ENCODE measurements at regions not wholly inside any gene's neighbourhood (a gene's known extent, or its start where the extent isn't known, plus 50 kb on each side); places are given as distances from the start of the nearest gene placed in this dataset.

DNA sequence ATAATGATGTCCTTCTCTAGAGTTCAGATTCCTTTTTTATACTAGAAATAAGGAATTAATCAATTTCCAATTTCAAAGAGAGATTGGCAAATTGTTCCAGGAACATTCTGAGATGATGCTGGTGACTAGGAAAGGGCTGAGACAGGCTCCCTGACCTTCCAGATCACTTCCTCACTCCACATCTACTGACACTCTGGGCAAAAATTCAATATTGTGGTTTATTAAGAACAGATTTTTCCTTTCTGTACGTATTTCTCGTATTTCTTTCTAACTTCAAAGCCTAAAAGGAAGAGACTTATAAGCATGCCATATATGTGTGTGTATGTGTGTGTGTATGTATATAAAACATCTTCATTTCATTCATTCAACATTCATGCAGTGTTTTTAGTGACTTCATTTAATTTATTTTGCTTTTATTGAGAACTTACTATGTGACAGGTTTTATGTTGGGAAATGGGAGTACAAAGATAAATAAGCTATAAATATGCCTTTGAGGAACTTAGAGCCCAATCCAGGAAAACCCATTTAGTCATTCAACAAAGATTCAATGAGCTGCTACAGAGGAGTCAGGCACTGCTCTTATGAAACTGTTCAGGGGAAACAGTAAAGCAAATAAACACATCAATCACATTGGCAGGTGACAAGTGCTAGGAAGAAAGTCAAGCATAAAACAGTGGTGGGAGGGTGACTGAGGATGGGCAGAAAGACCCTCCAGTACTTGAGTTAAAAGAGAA is 137.9 kb downstream of the RDH14 start:
- DNase-seq = no peak

DNA sequence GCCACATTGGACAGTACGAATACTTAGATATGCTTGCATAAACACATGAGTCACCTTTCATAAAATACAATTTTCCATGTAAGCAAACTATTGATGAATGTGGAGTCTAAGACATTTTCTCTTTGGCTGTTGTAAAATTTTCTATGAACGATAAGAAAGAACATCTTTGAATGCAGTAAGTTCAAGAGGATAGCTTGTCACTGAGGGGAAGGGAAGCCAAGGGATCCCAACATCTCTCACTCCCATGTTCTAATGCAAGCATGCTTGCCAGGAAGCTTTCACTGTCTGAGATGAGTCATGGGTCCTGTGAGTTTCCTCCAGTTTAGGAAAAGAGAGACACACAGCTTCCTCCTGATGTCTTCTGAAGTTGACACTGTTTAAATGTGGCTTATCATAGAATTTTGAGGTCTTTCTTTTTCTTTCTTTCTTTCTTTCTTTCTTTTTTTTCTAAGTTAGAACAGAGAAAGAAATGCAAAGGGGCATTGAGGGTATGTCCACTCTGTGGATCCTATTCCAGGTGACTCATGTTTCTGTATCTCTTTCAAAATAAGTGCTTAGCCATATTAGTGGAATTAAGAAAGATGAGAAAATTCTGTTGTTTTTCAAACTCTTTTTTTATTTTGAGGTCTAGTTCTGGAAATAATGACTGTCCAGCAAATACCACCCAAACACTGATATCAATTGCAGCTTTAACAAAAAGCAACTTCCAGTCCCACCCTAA is 146.6 kb downstream of the RDH14 start:
- DNase-seq = no peak

DNA sequence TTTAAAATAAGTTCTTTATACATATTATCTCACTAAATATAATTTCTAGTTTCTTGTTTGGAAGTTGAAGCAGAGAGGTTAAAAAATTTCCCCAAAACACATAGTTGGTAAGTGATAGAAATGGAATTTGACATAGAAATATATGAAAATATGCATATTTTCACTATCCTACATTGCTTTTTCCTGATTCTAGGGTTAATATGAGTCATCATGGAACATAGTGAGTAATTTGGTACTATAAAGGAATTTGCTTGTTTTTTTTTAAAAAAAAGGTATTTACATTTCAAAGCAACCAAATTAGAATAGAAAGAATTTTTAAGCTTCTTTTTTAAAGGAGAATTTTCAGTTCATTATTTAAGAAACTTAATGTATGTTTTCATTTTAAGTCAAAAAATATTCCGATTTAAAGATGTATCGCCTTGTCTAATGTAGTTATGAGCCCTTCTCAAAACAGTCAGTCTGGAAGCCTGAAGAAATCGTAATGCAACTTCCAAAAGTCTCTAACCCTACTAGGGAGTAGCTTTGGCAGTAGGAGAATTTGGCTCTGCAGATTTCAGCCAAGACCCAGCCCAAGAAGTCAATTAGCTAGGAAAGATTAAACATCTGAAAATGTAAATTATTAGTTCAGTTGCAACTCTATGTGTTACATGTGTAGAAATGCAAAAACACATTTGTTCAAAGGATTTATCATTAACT is 147.3 kb downstream of the RDH14 start:
- DNase-seq = no peak

DNA sequence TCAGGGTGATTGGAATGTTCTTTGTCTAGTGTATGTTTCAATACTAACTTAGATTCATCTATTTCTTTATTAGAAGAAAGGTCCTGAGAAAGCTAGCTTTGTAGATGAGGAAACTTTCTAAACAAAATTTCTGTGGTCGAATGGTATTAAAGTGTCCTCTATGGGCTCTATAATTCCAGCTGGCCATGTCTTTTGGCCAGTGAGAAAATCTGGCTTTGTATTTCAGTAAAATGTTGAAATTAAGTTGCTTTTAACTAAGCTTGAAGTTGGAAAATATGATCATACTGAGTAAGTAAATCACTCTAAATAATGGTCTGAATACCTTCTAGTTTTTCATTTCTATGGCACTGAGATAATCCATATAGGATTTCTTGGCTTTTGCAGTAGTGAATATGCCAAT is 148.8 kb downstream of the RDH14 start:
- DNase-seq = no peak

DNA sequence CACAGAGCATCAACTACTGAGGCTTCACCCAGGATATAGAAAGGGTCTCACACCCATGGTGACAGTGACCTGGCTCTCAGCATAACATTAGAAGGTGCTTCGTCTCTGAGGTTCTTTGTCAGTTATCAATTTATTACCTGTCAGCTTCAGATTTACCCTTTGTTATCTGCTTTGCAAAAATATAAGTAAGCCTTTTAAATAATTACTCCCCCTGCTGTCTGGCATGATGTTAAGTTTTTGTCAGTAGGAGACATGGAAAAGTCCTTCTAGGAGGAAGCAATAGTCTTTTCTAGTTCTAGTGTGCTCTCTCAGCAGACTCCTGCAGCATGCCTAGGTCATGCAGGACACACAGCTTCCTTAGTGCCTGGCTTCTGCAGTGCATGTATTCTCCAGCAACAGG is 149.9 kb downstream of the RDH14 start:
- no peak for DNase-seq

DNA sequence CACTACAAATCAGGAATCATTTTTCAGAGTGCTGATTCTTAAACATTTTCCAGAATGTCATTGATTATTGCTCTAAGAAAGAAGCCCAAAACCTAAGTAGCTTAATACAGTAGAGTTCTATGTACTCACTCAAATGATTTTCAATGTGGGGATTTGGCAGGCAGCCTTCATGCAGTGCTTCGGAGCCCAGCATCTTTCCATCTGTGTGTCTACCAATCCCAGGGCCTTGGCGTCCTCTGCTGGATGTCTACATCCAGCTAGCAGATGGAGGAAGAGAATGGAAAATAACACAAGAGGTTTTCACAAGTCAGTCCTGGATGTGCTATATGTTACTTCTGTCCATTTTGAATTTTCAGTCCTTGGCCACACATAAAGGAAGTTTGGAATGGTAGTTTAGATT is 151.8 kb downstream of the RDH14 start:
- DNase-seq = no peak

DNA sequence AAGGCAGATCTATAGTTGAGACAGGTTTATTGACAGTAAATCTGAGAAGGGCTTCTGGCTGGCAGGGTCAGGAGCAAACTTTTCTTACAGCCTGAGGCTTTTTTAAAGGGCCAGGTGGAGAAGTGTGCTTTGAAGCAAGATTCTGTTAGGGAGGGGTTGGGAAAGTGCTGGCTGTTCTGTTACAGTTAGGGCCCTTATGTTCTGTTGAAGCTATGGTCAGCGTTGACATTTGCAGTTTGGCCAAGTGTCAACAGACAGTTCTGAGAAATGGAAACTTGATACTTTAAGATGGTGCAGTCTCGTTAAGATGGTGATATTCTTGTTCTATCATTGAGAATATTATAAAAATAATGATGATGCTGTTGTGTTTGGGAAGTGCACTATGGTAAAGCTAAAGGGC is 154.2 kb downstream of the RDH14 start:
- no peak for DNase-seq

DNA sequence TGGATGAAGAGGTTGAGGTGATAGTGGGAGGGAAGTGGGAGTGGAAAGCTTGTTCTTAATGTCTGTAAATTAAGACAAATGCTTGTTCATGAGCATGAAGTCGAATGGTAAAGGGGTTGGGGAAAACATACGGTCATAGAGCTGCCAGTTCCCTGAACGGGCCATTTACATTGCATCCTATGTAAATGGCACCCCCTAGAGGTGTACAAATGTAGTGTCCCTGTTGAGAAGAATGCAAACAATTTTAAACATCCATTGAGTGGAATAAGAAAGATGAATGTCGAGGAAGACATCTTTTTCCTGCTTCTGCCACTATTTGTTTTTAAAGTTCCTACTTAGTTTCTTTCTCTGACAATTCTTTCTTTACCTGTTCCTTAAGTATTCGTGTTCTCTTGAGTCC is 155.7 kb downstream of the RDH14 start:
- no peak for DNase-seq

DNA sequence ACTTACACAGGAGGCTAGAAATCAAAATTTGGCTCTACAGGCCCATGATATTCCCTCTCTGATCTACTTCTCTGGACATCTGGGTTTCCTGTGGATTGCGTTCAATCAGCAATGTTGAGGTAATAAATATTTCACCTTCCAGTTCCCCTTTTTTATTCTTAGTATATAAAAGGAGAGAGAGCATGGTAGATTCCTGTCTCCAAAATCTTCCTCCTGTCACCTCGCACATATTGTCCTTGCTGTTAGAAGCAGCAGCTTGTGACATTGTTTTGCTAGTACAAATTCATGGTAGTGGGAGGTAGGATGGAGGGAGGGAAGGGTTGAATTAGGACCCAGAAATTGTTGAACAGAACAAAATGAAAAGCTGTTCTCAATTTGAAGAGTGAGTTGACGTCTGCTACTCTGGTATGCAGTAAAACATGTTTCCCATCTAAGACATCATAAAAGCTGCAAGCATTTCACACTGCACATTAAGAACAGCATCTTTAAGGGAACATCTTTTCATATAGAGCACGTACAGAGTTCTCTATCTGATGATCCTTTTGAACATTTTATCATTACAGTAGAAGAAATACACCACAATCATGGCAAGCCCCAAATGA is 156.4 kb downstream of the RDH14 start:
- no peak for DNase-seq

DNA sequence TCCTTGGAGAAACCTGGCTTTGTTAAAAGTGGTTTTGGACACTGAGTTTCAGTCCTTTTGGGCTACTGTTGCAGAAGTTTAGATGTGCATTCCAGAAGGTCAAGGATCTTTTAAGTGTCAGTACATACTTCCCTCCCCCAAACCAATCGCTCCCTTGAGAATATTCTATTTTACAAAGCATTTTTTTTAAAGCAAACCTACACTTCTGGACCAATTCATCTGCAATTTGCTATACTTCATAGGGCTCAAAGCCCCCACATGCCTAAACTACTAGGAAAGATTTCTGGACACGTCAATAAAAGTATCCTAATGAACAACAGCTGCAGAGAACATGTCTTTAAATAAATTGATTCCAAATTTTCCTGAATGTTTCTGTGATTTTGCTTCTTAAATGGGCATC is 157.6 kb downstream of the RDH14 start:
- no peak for DNase-seq

DNA sequence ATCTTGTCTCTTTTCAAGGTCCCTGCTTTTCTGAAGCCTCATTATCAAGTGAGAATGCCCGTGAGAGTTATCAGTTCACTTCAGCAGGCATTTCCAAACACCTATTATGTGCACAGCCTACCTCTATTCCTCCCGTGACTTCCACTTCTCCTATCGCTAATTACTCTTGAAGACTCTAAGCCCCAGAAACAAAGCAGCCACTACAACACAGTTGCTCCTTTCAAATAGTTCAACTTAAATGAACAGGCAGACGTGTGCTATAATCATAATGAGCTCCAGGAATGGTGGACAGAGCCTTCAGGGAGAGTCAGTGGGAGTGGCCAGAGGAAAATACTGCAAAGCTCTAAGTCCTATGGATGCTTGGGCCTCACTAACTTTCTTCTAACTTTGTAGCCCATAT is 159.0 kb downstream of the RDH14 start:
- no peak for DNase-seq

DNA sequence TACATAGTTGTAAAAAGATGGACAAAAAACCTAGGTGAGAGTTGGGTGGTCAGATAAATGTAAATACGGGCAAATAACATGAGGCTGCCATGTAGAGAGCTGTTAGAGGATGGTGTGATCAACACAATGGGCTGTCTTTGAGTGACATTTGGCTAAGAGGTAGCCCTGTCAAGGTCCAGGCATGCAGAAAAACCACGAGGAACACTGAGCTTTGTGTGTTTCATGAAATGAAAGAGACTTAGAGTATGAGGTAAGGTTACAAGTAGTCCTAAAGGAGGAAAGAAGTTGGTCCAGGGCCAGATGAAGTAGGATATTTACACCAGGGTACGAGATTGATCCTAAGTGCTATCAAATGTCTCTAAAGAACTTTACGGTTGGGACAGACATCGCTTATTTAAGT is 160.9 kb downstream of the RDH14 start:
- DNase-seq = no peak

DNA sequence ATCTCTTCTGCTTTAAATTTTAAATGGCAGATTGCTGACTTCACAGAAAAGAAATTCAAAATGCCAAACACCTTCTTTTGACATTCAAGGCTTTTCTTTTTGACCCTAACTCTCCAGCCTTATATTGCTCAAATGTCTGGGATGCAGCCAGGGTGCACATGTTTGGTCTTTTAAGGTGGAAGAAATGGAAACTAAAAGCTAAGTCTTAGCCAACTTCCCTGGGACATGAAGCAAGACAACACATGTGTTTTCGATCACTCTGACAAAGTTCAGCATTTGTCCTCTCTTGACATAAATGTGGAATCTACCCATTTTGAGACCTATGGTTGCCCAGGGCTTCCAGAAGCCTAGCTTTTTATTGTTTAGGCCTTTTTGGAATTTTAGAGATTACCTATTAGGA is 161.6 kb downstream of the RDH14 start:
- no peak for DNase-seq

DNA sequence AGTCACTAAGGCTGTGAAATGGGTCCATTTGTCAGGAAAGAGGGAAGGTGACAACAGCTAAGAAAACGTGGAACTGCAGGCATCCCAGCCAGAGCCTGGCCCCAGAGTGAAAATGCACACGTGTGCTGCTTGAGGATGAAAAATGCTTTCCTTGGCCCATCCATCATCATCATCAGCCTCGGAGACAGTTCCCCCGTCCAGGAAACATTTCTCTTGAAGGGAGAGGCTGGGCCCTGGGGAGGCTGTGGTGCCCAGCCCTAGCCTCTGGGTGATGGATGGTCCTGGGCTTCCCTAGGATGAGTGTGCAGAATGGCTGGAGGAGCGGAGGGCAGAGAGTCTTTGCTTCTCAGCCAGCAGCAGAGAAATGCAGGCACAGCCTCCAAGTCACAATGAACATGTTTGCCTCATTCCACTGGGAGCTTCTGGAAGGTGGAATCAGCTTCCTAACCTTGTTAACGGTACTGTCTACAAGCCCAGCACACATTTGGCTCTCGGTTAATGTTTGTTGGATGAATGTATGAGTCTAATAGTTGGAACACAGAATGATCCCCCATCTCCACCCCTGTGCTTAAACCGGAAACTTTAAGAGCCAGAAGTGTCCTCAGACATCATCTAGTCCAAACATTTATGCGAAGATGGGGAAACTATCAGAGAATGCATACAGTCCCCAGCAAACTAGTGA is 164.0 kb downstream of the RDH14 start:
- DNase-seq = no peak

DNA sequence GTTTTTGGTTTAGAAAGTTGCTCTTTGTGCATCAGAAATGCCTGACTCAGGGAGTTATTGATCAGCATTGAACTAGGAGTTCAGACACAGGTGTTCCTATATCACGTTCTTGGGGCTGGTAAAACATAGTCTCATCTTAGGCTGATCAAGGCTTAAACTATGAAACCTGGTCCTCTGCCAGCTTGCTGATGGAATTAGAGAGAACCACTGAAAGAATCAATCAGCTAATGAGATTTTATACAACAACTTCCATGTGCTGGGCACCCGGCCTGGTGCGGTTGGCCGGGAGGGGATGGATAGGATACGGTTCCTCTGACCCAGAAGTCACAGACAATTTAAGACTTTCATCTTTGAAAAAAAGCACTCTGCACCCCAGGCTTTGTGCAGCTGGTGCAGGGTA is 164.9 kb downstream of the RDH14 start:
- DNase-seq = no peak

DNA sequence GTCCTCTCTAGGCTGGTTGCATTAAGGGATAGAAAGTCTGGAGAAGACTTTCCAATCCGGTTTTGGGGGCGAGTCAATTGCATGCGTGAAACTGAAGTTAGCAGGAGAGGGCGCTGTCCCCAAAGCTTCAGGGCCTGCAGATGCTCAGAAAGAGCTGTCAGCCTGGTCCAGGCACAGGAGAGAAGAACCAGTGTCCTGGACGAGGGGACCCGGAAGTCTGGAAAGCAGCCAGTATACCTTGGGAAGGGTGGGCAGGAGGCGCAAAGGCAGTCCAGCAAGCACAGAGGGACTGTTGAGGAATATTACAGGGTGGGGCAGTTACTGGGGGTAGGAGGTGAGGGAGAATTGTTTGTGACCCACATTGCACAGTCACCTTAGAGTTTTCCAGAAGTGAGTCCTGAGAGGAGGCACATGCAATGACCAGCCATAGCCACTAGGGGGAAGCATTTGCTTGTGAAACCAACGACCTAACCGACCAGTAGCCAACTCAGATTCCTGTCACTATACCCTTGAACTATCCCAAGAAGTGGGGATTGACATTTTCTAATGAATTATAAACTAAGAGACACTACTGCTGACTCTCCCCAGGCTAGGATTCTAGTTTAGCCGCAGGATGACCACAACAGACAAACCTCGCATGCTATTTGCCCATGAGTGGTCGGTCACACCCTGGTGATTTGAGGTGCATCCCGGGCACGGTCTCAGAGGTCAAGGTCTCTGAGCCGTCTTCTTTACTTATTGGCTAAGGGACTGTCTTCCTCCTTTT is 172.8 kb downstream of the RDH14 start:
- DNase-seq = peak; percentile 21

DNA sequence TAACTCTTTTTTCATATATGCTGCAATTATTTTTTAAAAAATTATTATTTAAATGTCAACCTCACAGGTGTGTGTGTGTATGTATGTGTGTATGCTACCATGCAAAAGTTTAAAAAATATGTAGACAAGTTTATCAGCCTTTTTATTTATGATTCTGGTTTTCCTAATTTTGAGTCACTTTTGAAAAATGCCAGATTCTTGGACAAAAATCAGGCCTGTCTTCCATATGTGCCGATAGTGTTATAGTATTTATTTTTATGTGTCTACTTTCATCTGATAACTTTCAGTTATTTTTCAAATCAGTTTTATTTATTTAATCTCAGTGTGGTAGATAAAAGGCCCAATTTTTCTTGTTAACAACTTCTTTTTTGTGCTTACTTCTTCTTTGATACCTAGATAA is 176.2 kb downstream of the RDH14 start:
- no peak for DNase-seq

DNA sequence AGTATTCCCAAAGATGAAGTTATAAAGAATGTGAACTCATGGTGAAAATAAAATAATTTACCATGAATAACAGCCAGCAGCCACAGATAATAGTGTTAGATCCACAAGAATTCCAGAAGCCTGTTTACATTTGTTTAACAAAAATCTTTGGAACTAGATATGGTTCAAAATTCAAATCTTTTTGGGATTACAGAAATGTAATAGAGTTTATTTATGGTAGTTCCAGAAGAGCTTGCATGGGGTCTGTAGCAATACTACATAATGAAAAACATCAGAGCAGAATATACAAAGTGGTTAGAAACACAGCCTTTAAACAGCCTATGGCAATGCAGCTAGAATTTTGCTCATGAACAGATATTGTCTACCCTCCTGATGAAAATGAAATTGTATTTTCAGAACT is 179.1 kb downstream of the RDH14 start:
- DNase-seq = no peak

DNA sequence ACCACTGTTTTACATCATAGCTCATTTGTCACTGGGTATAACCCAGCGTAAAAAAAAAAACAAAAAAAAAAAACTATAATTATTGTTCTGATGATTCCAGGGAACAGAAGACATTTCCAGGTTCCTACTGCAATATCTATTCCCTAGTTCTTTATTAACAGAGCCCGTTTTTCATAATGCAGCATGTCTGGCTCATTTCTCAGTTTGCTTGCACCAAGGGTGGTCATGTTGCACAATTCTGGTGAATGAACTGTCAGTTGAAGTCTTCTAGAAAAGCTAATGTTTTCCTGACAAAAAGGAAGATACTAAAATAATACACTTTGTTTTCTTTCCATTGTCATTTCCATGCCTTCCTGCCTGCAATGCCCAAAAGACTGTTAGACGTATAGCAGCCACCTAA is 180.1 kb downstream of the RDH14 start:
- DNase-seq = no peak

DNA sequence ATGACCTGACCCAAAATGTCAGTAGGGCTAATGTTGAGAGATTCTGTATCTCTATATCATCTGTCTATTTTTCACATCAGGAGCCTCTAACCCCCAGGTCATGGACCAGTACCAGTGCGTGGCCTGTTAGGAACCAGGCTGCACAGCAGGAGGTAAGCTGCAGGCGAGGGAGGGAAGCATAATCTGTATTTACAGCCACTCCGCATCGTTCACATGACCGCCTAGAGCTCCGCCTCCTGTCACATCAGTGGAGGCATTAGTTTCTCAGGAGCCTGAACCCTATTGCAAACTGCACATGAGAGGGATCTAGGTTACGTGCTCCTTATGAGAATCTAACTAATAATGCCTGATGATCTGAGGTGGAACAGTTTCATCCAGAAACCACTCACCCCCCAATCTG is 180.6 kb downstream of the RDH14 start:
- no peak for DNase-seq

DNA sequence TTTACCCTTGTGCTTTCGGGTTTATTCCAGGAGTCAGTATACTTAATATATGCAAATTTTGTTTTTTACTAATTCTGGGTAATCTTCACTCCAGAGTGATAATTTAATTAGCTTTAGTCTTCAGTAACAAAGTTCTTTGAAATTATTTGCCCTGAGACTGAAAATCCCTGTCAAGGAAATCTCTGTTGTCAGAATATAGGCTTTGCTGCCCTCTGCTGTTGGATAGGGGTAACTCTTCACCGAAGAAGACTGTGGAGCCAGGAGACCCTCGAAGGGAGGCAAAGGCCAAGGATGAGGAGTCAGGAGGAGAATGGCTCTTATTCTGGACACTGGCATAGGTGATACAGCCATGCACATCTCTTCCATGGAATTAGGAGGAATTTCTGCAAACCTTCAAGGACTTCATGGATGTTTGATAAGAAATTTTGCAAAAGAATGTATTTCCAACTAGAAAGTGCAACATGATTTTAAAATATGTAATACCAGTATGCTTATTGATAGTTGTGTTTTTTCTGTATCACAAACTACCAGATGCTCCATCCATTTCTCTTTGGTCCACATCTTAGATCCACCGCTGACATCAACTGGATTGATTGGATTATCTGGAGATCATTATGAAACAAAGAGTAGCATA is 182.3 kb downstream of the RDH14 start:
- DNase-seq = no peak

DNA sequence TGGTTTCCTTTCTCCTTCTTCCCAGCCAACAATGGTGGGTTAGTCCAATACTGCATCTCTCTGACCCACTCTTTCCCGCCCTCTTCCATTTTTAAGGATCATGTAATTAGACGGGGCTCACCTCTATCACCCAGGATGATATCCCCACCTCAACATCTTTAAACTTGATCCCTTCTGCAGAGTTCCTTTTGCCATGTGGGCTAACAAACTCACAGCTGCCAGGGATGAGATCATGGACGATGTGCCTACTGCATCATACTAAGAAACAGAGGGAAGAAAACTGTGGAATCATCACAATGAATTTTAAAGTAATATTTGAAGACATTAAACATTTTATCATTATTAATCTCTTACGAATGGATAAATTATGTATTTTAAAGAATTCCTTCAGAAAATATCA is 183.5 kb downstream of the RDH14 start:
- no peak for DNase-seq
